Left ventricle myocardium inferior (tissue), 1 donor: ENCODE measurements at regions not wholly inside any gene's neighbourhood (a gene's known extent, or its start where the extent isn't known, plus 50 kb on each side); places are given as distances from the start of the nearest gene placed in this dataset.

ENCODE experiments used
- DNase-seq: peaks from one replicate; pipeline ENCODE4 v3.0.0-alpha.2; 2020
- H3K27ac ChIP-seq: fragments of 200-600 bp; replicated peaks from 2 replicates; pipeline ENCODE4 v1.8.0; 2021
- H3K27me3 ChIP-seq: fragments of 200-600 bp; 2 replicates; pipeline ENCODE4 v1.8.0; 2021; ENCODE audit warnings: low read depth
- H3K36me3 ChIP-seq: fragments of 200-600 bp; 2 replicates; pipeline ENCODE4 v1.8.0; 2021
- H3K4me1 ChIP-seq: fragments of 200-600 bp; 2 replicates; pipeline ENCODE4 v1.8.0; 2021
- H3K4me3 ChIP-seq: fragments of 200-600 bp; 2 replicates; pipeline ENCODE4 v1.8.0; 2021; ENCODE audit warnings: mild to moderate bottlenecking, moderate library complexity
- H3K9me3 ChIP-seq: fragments of 200-600 bp; replicated peaks from 2 replicates; pipeline ENCODE4 v1.8.0; 2021
- CTCF ChIP-seq: fragments of 200-600 bp; IDR thresholded peaks from 2 replicates; pipeline ENCODE4 v1.8.0; 2021; ENCODE audit warnings: antibody characterized with exemption, mild to moderate bottlenecking, borderline replicate concordance
- intact Hi-C: fragments of 100-400 bp; cut with micrococcal nuclease; formaldehyde crosslinking; loops from one replicate; pipeline ENCODE4 v1.11.0; 2022
- donor health status: DM: no; HTN: yes; CAD: no; lungs with severe emphysema.

GRCh38 chr10:52409195-52409594 lies 95.1 kb downstream of the DKK1 start:
- H3K4me3 ChIP-seq, result no peak overlapping the region
- intact Hi-C loops, result no loop called here
- peaks cover 5% of the 10 kb centered on the region for H3K27me3 ChIP-seq
- peaks cover 5% of the 10 kb centered on the region for H3K9me3 ChIP-seq
- no peak for TF ChIP-seq CTCF
- H3K36me3 ChIP-seq, result no peaks in the 10 kb centered on the region
- no peak for DNase-seq
- no peaks in the 10 kb centered on the region for H3K4me1 ChIP-seq
- no peak overlapping the region for H3K27ac ChIP-seq

- intact Hi-C loops, result no loop called here
- peaks cover 5% of the 10 kb centered on the region for H3K9me3 ChIP-seq
- peaks cover 5% of the 10 kb centered on the region for H3K27me3 ChIP-seq
- TF ChIP-seq CTCF, result no peak
- no peak overlapping the region for H3K4me3 ChIP-seq
- H3K36me3 ChIP-seq, result no peaks in the 10 kb centered on the region
- H3K4me1 ChIP-seq, result no peaks in the 10 kb centered on the region
- H3K27ac ChIP-seq, result no peak overlapping the region
- no peak for DNase-seq
Observed at GRCh38 chr10:52409928-52410327, 95.8 kb downstream of the DKK1 start.

GRCh38 chr10:52410916-52411315 lies 96.8 kb downstream of the DKK1 start:
- Histone ChIP-seq H3K4me1 (no peaks in the 10 kb centered on the region), H3K4me3 (no peak overlapping the region), H3K27ac (no peak overlapping the region), H3K9me3 (no peaks in the 10 kb centered on the region), H3K36me3 (no peaks in the 10 kb centered on the region), H3K27me3 (peaks cover 5% of the 10 kb centered on the region)
- DNase-seq, result no peak
- intact Hi-C loops, result no loop called here
- TF ChIP-seq CTCF, result no peak

- Histone ChIP-seq H3K36me3 (no peaks in the 10 kb centered on the region), H3K27ac (no peak overlapping the region), H3K27me3 (no peaks in the 10 kb centered on the region), H3K4me1 (no peaks in the 10 kb centered on the region), H3K9me3 (no peaks in the 10 kb centered on the region), H3K4me3 (no peak overlapping the region)
- no peak for DNase-seq
- intact Hi-C loops, result no loop called here
- no peak for TF ChIP-seq CTCF
Observed at GRCh38 chr10:52419281-52419680, 105.2 kb downstream of the DKK1 start.

GRCh38 chr10:52420656-52421055 lies 106.6 kb downstream of the DKK1 start:
- H3K9me3 ChIP-seq, result no peaks in the 10 kb centered on the region
- DNase-seq, result no peak
- H3K4me3 ChIP-seq, result no peak overlapping the region
- no peak overlapping the region for H3K27ac ChIP-seq
- intact Hi-C loops, result no loop called here
- H3K36me3 ChIP-seq, result no peaks in the 10 kb centered on the region
- TF ChIP-seq CTCF, result no peak
- H3K4me1 ChIP-seq, result no peaks in the 10 kb centered on the region
- H3K27me3 ChIP-seq, result no peaks in the 10 kb centered on the region

GRCh38 chr10:52423369-52423768 lies 109.3 kb downstream of the DKK1 start:
- intact Hi-C loops, result no loop called here
- no peaks in the 10 kb centered on the region for H3K9me3 ChIP-seq
- no peaks in the 10 kb centered on the region for H3K36me3 ChIP-seq
- DNase-seq, result no peak
- H3K27me3 ChIP-seq, result no peaks in the 10 kb centered on the region
- H3K4me1 ChIP-seq, result no peaks in the 10 kb centered on the region
- no peak for TF ChIP-seq CTCF
- no peak overlapping the region for H3K27ac ChIP-seq
- H3K4me3 ChIP-seq, result no peak overlapping the region
